Activated T-cell treated with anti-CD3 and anti-CD28 coated beads, Interleukin-2, amount 50 U/mL, for 24 hours (primary cell): ENCODE measurements at regions not wholly inside any gene's neighbourhood (a gene's known extent, or its start where the extent isn't known, plus 50 kb on each side); places are given as distances from the start of the nearest gene placed in this dataset.
"Not testable (repeated sequence)": the region's sequence is repeated elsewhere in the genome, so short reads cannot be mapped to it uniquely, and the experiment has no call there.

Source experiments
- DNase-seq: peaks from one replicate; pipeline ENCODE4 v3.0.0-alpha.2; 2020
- H3K27ac Mint-ChIP-seq: 2 replicates; pipeline ENCODE4 v1.8.0; 2020; ENCODE audit warnings: mild to moderate bottlenecking, mixed read lengths
- H3K27me3 Mint-ChIP-seq: 2 replicates; pipeline ENCODE4 v1.8.0; 2020; ENCODE audit warnings: mixed read lengths
- H3K36me3 Mint-ChIP-seq: 2 replicates; pipeline ENCODE4 v1.8.0; 2020; ENCODE audit warnings: low read depth, mixed read lengths
- H3K4me1 Mint-ChIP-seq: 2 replicates; pipeline ENCODE4 v1.8.0; 2020; ENCODE audit warnings: low read depth, mixed read lengths
- H3K4me3 Mint-ChIP-seq: 2 replicates; pipeline ENCODE4 v1.8.0; 2020; ENCODE audit warnings: mild to moderate bottlenecking, moderate library complexity, mixed read lengths
- H3K9me3 Mint-ChIP-seq: 2 replicates; pipeline ENCODE4 v1.8.0; 2020; ENCODE audit warnings: mixed read lengths

- Mint-ChIP-seq H3K4me1 (no peaks in the 10 kb centered on the region), H3K4me3 (no peak overlapping the region), H3K36me3 (no peaks in the 10 kb centered on the region), H3K9me3 (peaks cover 8% of the 10 kb centered on the region), H3K27me3 (no peaks in the 10 kb centered on the region), H3K27ac (no peak overlapping the region)
- DNase-seq = no peak
Measured at GRCh38 chr14:41297576-41298327, 308.9 kb upstream of the LRFN5 start.

GRCh38 chr14:41295734-41296133 is 310.9 kb upstream of the LRFN5 start:
- no peak for DNase-seq
- H3K27ac Mint-ChIP-seq = no peak overlapping the region
- no peaks in the 10 kb centered on the region for H3K27me3 Mint-ChIP-seq
- H3K4me3 Mint-ChIP-seq = no peak overlapping the region
- peaks cover 11% of the 10 kb centered on the region for H3K9me3 Mint-ChIP-seq
- no peaks in the 10 kb centered on the region for H3K4me1 Mint-ChIP-seq
- H3K36me3 Mint-ChIP-seq = no peaks in the 10 kb centered on the region

GRCh38 chr14:41289025-41289424 is 317.7 kb upstream of the LRFN5 start:
- H3K4me3 Mint-ChIP-seq = no peak overlapping the region
- peaks cover 12% of the 10 kb centered on the region for H3K9me3 Mint-ChIP-seq
- H3K36me3 Mint-ChIP-seq = no peaks in the 10 kb centered on the region
- no peak for DNase-seq
- H3K4me1 Mint-ChIP-seq = no peaks in the 10 kb centered on the region
- no peak overlapping the region for H3K27ac Mint-ChIP-seq
- no peaks in the 10 kb centered on the region for H3K27me3 Mint-ChIP-seq

GRCh38 chr14:41285186-41285748 is 321.4 kb upstream of the LRFN5 start:
- H3K27ac Mint-ChIP-seq = no peak overlapping the region
- no peaks in the 10 kb centered on the region for H3K27me3 Mint-ChIP-seq

GRCh38 chr14:41280745-41281144 is 325.9 kb upstream of the LRFN5 start:
- no peaks in the 10 kb centered on the region for H3K4me1 Mint-ChIP-seq
- H3K4me3 Mint-ChIP-seq = no peak overlapping the region
- peaks cover 14% of the 10 kb centered on the region for H3K9me3 Mint-ChIP-seq
- H3K27me3 Mint-ChIP-seq = no peaks in the 10 kb centered on the region
- no peaks in the 10 kb centered on the region for H3K36me3 Mint-ChIP-seq
- no peak for DNase-seq
- H3K27ac Mint-ChIP-seq = no peak overlapping the region

More at GRCh38 chr14:41285186-41285748, 321.4 kb upstream of the LRFN5 start:
- peaks cover 9% of the 10 kb centered on the region for H3K9me3 Mint-ChIP-seq
- no peak overlapping the region for H3K4me3 Mint-ChIP-seq
- H3K4me1 Mint-ChIP-seq = no peaks in the 10 kb centered on the region
- DNase-seq = no peak
- no peaks in the 10 kb centered on the region for H3K36me3 Mint-ChIP-seq

GRCh38 chr14:41277450-41277849 is 329.2 kb upstream of the LRFN5 start:
- H3K9me3 Mint-ChIP-seq = peaks cover 9% of the 10 kb centered on the region
- H3K4me3 Mint-ChIP-seq = no peak overlapping the region
- no peaks in the 10 kb centered on the region for H3K36me3 Mint-ChIP-seq
- H3K27me3 Mint-ChIP-seq = no peaks in the 10 kb centered on the region
- DNase-seq = no peak
- H3K27ac Mint-ChIP-seq = no peak overlapping the region
- no peaks in the 10 kb centered on the region for H3K4me1 Mint-ChIP-seq

- no peaks in the 10 kb centered on the region for H3K36me3 Mint-ChIP-seq
- no peak overlapping the region for H3K4me3 Mint-ChIP-seq
- H3K27ac Mint-ChIP-seq = no peak overlapping the region
- H3K4me1 Mint-ChIP-seq = no peaks in the 10 kb centered on the region
- DNase-seq = no peak
- H3K9me3 Mint-ChIP-seq = peaks cover 2% of the 10 kb centered on the region
- no peaks in the 10 kb centered on the region for H3K27me3 Mint-ChIP-seq
Measured at GRCh38 chr14:41257476-41257875, 349.2 kb upstream of the LRFN5 start.

- no peaks in the 10 kb centered on the region for H3K4me1 Mint-ChIP-seq
- no peaks in the 10 kb centered on the region for H3K36me3 Mint-ChIP-seq
- no peak overlapping the region for H3K4me3 Mint-ChIP-seq
- no peak for DNase-seq
- H3K27ac Mint-ChIP-seq = no peak overlapping the region
- peaks cover 9% of the 10 kb centered on the region for H3K9me3 Mint-ChIP-seq
- H3K27me3 Mint-ChIP-seq = no peaks in the 10 kb centered on the region
Measured at GRCh38 chr14:41235466-41235865, 371.2 kb upstream of the LRFN5 start.

- Mint-ChIP-seq H3K4me3 (no peak overlapping the region), H3K27ac (no peak overlapping the region), H3K36me3 (no peaks in the 10 kb centered on the region), H3K4me1 (no peaks in the 10 kb centered on the region), H3K27me3 (no peaks in the 10 kb centered on the region), H3K9me3 (peaks cover 9% of the 10 kb centered on the region)
- no peak for DNase-seq
Measured at GRCh38 chr14:41230683-41231082, 376.0 kb upstream of the LRFN5 start.

- no peak for DNase-seq
- Mint-ChIP-seq H3K27me3 (no peaks in the 10 kb centered on the region), H3K9me3 (peaks cover 4% of the 10 kb centered on the region), H3K27ac (no peak overlapping the region), H3K4me1 (no peaks in the 10 kb centered on the region), H3K36me3 (no peaks in the 10 kb centered on the region), H3K4me3 (no peak overlapping the region)
Measured at GRCh38 chr14:41229824-41230223, 376.9 kb upstream of the LRFN5 start.

GRCh38 chr14:41225433-41225832 is 381.2 kb upstream of the LRFN5 start:
- no peaks in the 10 kb centered on the region for H3K27me3 Mint-ChIP-seq
- H3K27ac Mint-ChIP-seq = no peak overlapping the region
- DNase-seq = no peak
- no peaks in the 10 kb centered on the region for H3K9me3 Mint-ChIP-seq
- H3K4me1 Mint-ChIP-seq = no peaks in the 10 kb centered on the region
- H3K4me3 Mint-ChIP-seq = no peak overlapping the region
- H3K36me3 Mint-ChIP-seq = no peaks in the 10 kb centered on the region

GRCh38 chr14:41222581-41222980 is 384.1 kb upstream of the LRFN5 start:
- no peak overlapping the region for H3K4me3 Mint-ChIP-seq
- H3K27ac Mint-ChIP-seq = no peak overlapping the region
- H3K36me3 Mint-ChIP-seq = no peaks in the 10 kb centered on the region
- peaks cover 9% of the 10 kb centered on the region for H3K9me3 Mint-ChIP-seq
- no peak for DNase-seq
- no peaks in the 10 kb centered on the region for H3K27me3 Mint-ChIP-seq
- H3K4me1 Mint-ChIP-seq = no peaks in the 10 kb centered on the region

GRCh38 chr14:41214978-41215377 is 391.7 kb upstream of the LRFN5 start:
- not testable (repeated sequence) for H3K4me1 Mint-ChIP-seq, H3K9me3 Mint-ChIP-seq, H3K4me3 Mint-ChIP-seq, H3K27ac Mint-ChIP-seq, DNase-seq, H3K27me3 Mint-ChIP-seq, H3K36me3 Mint-ChIP-seq

GRCh38 chr14:41201696-41202095 is 405.0 kb upstream of the LRFN5 start:
- Mint-ChIP-seq H3K4me1 (no peaks in the 10 kb centered on the region), H3K9me3 (no peaks in the 10 kb centered on the region), H3K27ac (no peak overlapping the region), H3K36me3 (no peaks in the 10 kb centered on the region), H3K27me3 (no peaks in the 10 kb centered on the region), H3K4me3 (no peak overlapping the region)
- no peak for DNase-seq

GRCh38 chr14:41187868-41188267 is 418.8 kb upstream of the LRFN5 start:
- H3K36me3 Mint-ChIP-seq = no peaks in the 10 kb centered on the region
- H3K27me3 Mint-ChIP-seq = no peaks in the 10 kb centered on the region
- DNase-seq = no peak
- H3K9me3 Mint-ChIP-seq = peaks cover 10% of the 10 kb centered on the region
- H3K4me1 Mint-ChIP-seq = no peaks in the 10 kb centered on the region
- H3K4me3 Mint-ChIP-seq = no peak overlapping the region
- H3K27ac Mint-ChIP-seq = no peak overlapping the region
